GM11168 (cell line): ENCODE measurements at regions not wholly inside any gene's neighbourhood (a gene's known extent, or its start where the extent isn't known, plus 50 kb on each side); places are given as distances from the start of the nearest gene placed in this dataset.

Source experiments
- in situ Hi-C: fragments of 300-500 bp; cut with MboI; formaldehyde crosslinking; loops from one replicate; pipeline ENCODE4 v1.12.0; 2022; ENCODE audit warnings: low sequenced_read_pairs; ENCODE audit not compliant: unreplicated experiment

- in situ Hi-C loops: no loop called here
Measured at GRCh38 chr11:80054582-80055165, 613.8 kb upstream of the TENM4 start.

GRCh38 chr11:80048513-80048912 is 607.7 kb upstream of the TENM4 start:
- in situ Hi-C loops: no loop called here

- in situ Hi-C loops: no loop called here
Measured at GRCh38 chr11:80041136-80042000, 600.5 kb upstream of the TENM4 start.

- in situ Hi-C loops: no loop called here
Measured at GRCh38 chr11:80034801-80035200, 594.0 kb upstream of the TENM4 start.

- in situ Hi-C loops: no loop called here
Measured at GRCh38 chr11:80031014-80031600, 590.3 kb upstream of the TENM4 start.

GRCh38 chr11:80028998-80029397 is 588.2 kb upstream of the TENM4 start:
- in situ Hi-C loops: no loop called here

- in situ Hi-C loops: no loop called here
Measured at GRCh38 chr11:80024119-80024518, 583.3 kb upstream of the TENM4 start.

GRCh38 chr11:80023386-80023785 is 582.6 kb upstream of the TENM4 start:
- in situ Hi-C loops: no loop called here

GRCh38 chr11:80010536-80010935 is 569.7 kb upstream of the TENM4 start:
- in situ Hi-C loops: no loop called here

GRCh38 chr11:80009081-80009480 is 568.3 kb upstream of the TENM4 start:
- in situ Hi-C loops: no loop called here

- in situ Hi-C loops: no loop called here
Measured at GRCh38 chr11:80007616-80008015, 566.8 kb upstream of the TENM4 start.

- in situ Hi-C loops: no loop called here
Measured at GRCh38 chr11:79990141-79990540, 549.3 kb upstream of the TENM4 start.

GRCh38 chr11:79982185-79982584 is 541.4 kb upstream of the TENM4 start:
- in situ Hi-C loops: no loop called here

GRCh38 chr11:79980916-79981315 is 540.1 kb upstream of the TENM4 start:
- in situ Hi-C loops: no loop called here

- in situ Hi-C loops: no loop called here
Measured at GRCh38 chr11:79973721-79974617, 533.1 kb upstream of the TENM4 start.

GRCh38 chr11:79971255-79971654 is 530.4 kb upstream of the TENM4 start:
- in situ Hi-C loops: no loop called here

- in situ Hi-C loops: no loop called here
Measured at GRCh38 chr11:79966592-79966991, 525.8 kb upstream of the TENM4 start.

GRCh38 chr11:79963856-79964645 is 523.2 kb upstream of the TENM4 start:
- in situ Hi-C loops: no loop called here

- in situ Hi-C loops: no loop called here
Measured at GRCh38 chr11:79960461-79960860, 519.6 kb upstream of the TENM4 start.

- in situ Hi-C loops: no loop called here
Measured at GRCh38 chr11:79959318-79959717, 518.5 kb upstream of the TENM4 start.
